ENCODE measurements at regions not wholly inside any gene's neighbourhood (a gene's known extent, or its start where the extent isn't known, plus 50 kb on each side); places are given as distances from the start of the nearest gene placed in this dataset.
"Not testable (repeated sequence)": the region's sequence is repeated elsewhere in the genome, so short reads cannot be mapped to it uniquely, and the experiment has no call there.

DNA sequence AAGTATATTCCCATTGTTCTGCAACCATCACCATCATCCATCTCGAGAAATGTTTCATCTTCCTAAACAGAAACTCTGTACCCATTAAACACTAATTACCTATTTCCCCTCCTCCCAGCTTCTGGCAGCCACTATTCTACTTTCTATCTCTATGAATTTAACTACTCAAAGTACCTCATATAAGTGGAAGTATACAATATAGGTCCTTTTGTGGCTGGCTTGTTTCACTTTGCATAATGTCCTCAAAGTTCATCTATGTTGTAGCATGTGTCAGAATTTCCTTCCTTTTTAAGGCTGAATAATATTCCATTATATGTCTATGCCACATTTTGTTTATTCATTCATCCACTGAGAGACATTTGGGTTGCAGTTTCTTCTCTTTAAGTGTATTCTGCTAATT is 159.4 kb downstream of the KCNRG start:
- no peak overlapping the region for H3K4me3 Mint-ChIP-seq (ENCODE audit: unreplicated experiment)
- no peaks in the 10 kb centered on the region for H3K27me3 Mint-ChIP-seq (ENCODE audit: insufficient read depth, unreplicated experiment)
- POLR2A ChIA-PET, result interaction anchor here (0.8 kb wide), 1 partner anchor 182 kb away, joined by 3 read pairs; no protein-coding TSS in a partner anchor
- H3K9me3 Mint-ChIP-seq (ENCODE audit: unreplicated experiment), result no peaks in the 10 kb centered on the region
- BruUV-seq (replicated peaks), result no TSS peak
- CTCF ChIA-PET, result no interaction called here
- H3K27ac Mint-ChIP-seq (ENCODE audit: low read depth, unreplicated experiment), result no peak overlapping the region
- intact Hi-C loops (cut with micrococcal nuclease), result loop anchor here (5.0 to 10.0 kb wide), 2 partner anchors 200 to 898 kb away; no protein-coding TSS in a partner anchor
- TF ChIP-seq, protein P1, sequence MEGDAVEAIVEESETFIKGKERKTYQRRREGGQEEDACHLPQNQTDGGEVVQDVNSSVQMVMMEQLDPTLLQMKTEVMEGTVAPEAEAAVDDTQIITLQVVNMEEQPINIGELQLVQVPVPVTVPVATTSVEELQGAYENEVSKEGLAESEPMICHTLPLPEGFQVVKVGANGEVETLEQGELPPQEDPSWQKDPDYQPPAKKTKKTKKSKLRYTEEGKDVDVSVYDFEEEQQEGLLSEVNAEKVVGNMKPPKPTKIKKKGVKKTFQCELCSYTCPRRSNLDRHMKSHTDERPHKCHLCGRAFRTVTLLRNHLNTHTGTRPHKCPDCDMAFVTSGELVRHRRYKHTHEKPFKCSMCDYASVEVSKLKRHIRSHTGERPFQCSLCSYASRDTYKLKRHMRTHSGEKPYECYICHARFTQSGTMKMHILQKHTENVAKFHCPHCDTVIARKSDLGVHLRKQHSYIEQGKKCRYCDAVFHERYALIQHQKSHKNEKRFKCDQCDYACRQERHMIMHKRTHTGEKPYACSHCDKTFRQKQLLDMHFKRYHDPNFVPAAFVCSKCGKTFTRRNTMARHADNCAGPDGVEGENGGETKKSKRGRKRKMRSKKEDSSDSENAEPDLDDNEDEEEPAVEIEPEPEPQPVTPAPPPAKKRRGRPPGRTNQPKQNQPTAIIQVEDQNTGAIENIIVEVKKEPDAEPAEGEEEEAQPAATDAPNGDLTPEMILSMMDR (IDR thresholded peaks at IDR 0.05; ENCODE audit: unreplicated experiment), result no peak
- H3K4me1 Mint-ChIP-seq (ENCODE audit: insufficient read depth, unreplicated experiment), result no peaks in the 10 kb centered on the region
- H3K36me3 Mint-ChIP-seq (ENCODE audit: insufficient read depth, unreplicated experiment), result no peaks in the 10 kb centered on the region
- DNase-seq (ENCODE audit: unreplicated experiment), result no peak

DNA sequence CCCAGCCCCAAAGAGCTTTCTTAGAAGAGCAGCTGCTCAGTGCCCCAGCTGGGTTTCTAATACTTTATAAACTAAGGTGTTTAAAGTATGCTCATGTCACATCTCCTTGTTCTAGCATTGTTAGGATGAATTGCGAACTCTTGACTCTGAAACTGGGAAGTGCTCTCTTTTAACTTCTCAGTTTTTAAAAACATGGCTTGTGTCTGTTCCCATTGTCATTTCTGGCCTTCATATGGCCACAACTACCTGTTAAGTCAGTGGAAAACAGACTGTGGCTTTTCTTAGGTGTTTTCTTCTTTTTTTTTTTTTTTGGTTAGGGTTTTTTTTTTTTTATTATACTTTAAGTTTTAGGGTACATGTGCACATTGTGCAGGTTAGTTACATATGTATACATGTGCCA is 164.7 kb downstream of the KCNRG start:
- Mint-ChIP-seq H3K4me3 (ENCODE audit: unreplicated experiment) (no peak overlapping the region), H3K27ac (ENCODE audit: low read depth, unreplicated experiment) (no peak overlapping the region), H3K27me3 (ENCODE audit: insufficient read depth, unreplicated experiment) (no peaks in the 10 kb centered on the region), H3K4me1 (ENCODE audit: insufficient read depth, unreplicated experiment) (no peaks in the 10 kb centered on the region), H3K9me3 (ENCODE audit: unreplicated experiment) (peaks cover 4% of the 10 kb centered on the region), H3K36me3 (ENCODE audit: insufficient read depth, unreplicated experiment) (no peaks in the 10 kb centered on the region)
- CTCF ChIA-PET, result interaction anchor here (0.7 kb wide), 1 partner anchor 389 kb away, joined by 3 read pairs; no protein-coding TSS in a partner anchor
- no peak for DNase-seq (ENCODE audit: unreplicated experiment)
- POLR2A ChIA-PET, result no interaction called here
- intact Hi-C loops (cut with micrococcal nuclease), result loop anchor here (10.0 kb wide), 1 partner anchor 195 kb away; no protein-coding TSS in a partner anchor
- TF ChIP-seq, protein P1 (IDR thresholded peaks at IDR 0.05; ENCODE audit: unreplicated experiment), result no peak
- BruUV-seq (replicated peaks), result no TSS peak

DNA sequence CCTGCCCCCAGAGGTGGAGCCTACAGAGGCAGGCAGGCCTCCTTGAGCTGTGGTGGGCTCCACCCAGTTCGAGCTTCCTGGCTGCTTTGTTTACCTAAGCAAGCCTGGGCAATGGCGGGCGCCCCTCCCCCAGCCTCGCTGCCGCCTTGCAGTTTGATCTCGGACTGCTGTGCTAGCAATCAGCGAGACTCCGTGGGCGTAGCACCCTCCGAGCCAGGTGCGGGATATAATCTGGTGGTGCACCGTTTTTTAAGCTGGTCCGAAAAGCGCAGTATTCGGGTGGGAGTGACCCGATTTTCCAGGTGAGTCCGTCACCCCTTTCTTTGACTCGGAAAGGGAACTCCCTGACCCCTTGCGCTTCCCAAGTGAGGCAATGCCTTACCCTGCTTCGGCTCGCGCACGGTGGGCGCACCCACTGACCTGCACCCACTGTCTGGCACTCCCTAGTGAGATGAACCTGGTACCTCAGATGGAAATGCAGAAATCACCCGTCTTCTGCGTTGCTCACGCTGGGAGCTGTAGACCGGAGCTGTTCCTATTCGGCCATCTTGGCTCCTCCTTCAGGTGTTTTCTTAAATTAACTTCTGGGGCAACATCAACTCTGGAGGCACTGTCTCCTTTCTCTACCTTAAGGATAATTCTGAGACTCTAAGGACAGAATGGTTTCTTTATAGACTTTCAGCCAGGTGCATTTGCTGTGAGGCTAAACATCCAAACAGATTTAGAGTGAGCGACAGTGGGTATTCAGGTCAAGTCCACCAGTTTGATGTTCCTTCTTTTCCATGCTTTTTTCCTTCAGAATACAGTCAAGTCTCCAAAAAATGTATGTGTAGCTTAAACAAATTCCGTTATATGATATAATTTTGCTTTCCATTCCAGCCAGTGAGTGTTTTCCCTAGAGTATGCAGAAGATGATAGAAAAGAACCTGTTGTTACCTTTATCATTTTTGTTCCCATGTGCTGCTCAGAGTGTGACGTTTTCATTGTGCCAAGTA is 170.8 kb downstream of the KCNRG start:
- H3K4me1 Mint-ChIP-seq (ENCODE audit: insufficient read depth, unreplicated experiment); H3K36me3 Mint-ChIP-seq (ENCODE audit: insufficient read depth, unreplicated experiment); H3K27me3 Mint-ChIP-seq (ENCODE audit: insufficient read depth, unreplicated experiment); H3K27ac Mint-ChIP-seq (ENCODE audit: low read depth, unreplicated experiment); intact Hi-C loops (cut with micrococcal nuclease); DNase-seq (ENCODE audit: unreplicated experiment); H3K4me3 Mint-ChIP-seq (ENCODE audit: unreplicated experiment); POLR2A ChIA-PET; H3K9me3 Mint-ChIP-seq (ENCODE audit: unreplicated experiment); BruUV-seq (replicated peaks): not testable (repeated sequence)
- CTCF ChIA-PET, result interaction anchor here (0.6 to 0.7 kb wide), 2 partner anchors 15 to 356 kb away, joined by 3 read pairs; no protein-coding TSS in a partner anchor

DNA sequence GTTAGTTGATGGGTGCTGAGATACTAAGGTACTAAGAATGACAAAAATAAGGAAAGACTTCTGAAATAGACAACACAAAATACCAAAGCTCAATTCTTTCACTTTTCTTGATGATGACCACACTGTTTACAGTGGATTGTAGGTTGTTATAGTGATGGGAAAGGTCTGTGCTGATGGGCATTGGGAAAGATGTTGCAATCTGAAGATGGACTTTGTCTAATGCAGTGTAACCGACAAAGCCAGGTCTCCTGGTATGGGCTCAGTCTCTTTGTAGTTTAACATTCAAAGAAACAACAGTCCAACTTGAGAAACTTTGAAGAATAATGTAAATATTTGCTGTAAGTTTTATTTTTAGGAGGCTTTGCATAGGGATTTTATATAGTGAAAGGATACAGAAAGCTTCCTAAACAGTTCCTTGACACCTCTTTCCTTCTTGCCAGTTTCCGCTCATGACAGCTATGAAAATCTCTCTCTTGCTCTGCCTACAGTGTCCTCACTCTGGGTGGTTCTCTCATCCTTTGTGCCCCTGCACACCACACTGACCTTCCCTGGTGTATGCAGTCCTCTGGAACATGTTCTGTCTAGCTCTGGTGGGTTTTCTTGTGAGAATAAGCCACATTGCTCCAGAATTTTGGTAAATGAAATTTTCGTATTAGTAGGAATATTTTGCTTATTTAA is 172.2 kb downstream of the KCNRG start:
- TF ChIP-seq, protein P1 (IDR thresholded peaks at IDR 0.05; ENCODE audit: unreplicated experiment), result no peak

More for the DNA sequence above, 172.2 kb downstream of the KCNRG start:
- CTCF ChIA-PET, result interaction anchor here (0.8 kb wide), 1 partner anchor 170 kb away, joined by 4 read pairs; no protein-coding TSS in a partner anchor
- H3K9me3 Mint-ChIP-seq (ENCODE audit: unreplicated experiment), result peaks cover 7% of the 10 kb centered on the region
- BruUV-seq (replicated peaks), result no TSS peak
- POLR2A ChIA-PET, result interaction anchor here (0.7 to 1.5 kb wide), 2 partner anchors 12 to 206 kb away, joined by 3 read pairs; no protein-coding TSS in a partner anchor
- H3K4me1 Mint-ChIP-seq (ENCODE audit: insufficient read depth, unreplicated experiment), result peaks cover 10% of the 10 kb centered on the region
- H3K27ac Mint-ChIP-seq (ENCODE audit: low read depth, unreplicated experiment), result no peak overlapping the region
- no peak for DNase-seq (ENCODE audit: unreplicated experiment)
- H3K36me3 Mint-ChIP-seq (ENCODE audit: insufficient read depth, unreplicated experiment), result no peaks in the 10 kb centered on the region
- no peaks in the 10 kb centered on the region for H3K27me3 Mint-ChIP-seq (ENCODE audit: insufficient read depth, unreplicated experiment)
- H3K4me3 Mint-ChIP-seq (ENCODE audit: unreplicated experiment), result no peak overlapping the region
- intact Hi-C loops (cut with micrococcal nuclease), result no loop called here
